GM10248 (cell line): ENCODE measurements at regions not wholly inside any gene's neighbourhood (a gene's known extent, or its start where the extent isn't known, plus 50 kb on each side); places are given as distances from the start of the nearest gene placed in this dataset.

Source experiments
- CTCF ChIA-PET: fragments of 300-600 bp; sonication (Branson Sonifier 250); formaldehyde crosslinking; extraction: SDS; loops from one replicate; lab custom pipeline; 2021; ENCODE audit warnings: antibody characterized with exemption; lab: Yijun Ruan, JAX
- POLR2A ChIA-PET: fragments of 350-650 bp; sonication (Branson Sonifier 250); formaldehyde crosslinking; extraction: SDS; loops from one replicate; lab custom pipeline; 2020; ENCODE audit warnings: antibody characterized with exemption; lab: Yijun Ruan, JAX
- DNase-seq: peaks from one replicate; pipeline ENCODE4 v3.0.0; 2012; ENCODE audit errors: extremely low spot score
- CTCF ChIP-seq: IDR thresholded peaks from 2 replicates; pipeline ENCODE4 v1.5.1; 2012; ENCODE audit warnings: mild to moderate bottlenecking, low read depth; ENCODE audit errors: extremely low read depth, missing control alignments, control extremely low read depth

GRCh38 chr12:58435647-58436046 lies 484.7 kb downstream of the LRIG3 start:
- POLR2A ChIA-PET: no interaction called here
- CTCF ChIA-PET: interaction anchor here (1.2 to 2.4 kb wide), 3 partner anchors 8 to 12 kb away, joined by 3 to 8 read pairs (median 4); no protein-coding TSS in a partner anchor
- TF ChIP-seq CTCF: no peak
- no peak for DNase-seq

- CTCF ChIA-PET: interaction anchor here (0.8 to 1.6 kb wide), 3 partner anchors 8 to 19 kb away, joined by 3 to 4 read pairs (median 3); no protein-coding TSS in a partner anchor
- TF ChIP-seq CTCF: no peak
- POLR2A ChIA-PET: no interaction called here
- DNase-seq: no peak
Measured at GRCh38 chr12:58441483-58441882, 478.8 kb downstream of the LRIG3 start.

GRCh38 chr12:58443273-58443980 lies 476.9 kb downstream of the LRIG3 start:
- ChIA-PET POLR2A (no interaction called here), CTCF (interaction anchor here (1.0 to 2.2 kb wide), 15 partner anchors 8 to 106 kb away, joined by 3 to 17 read pairs (median 4); no protein-coding TSS in a partner anchor)
- peak; percentile 42 for TF ChIP-seq CTCF
- no peak for DNase-seq

GRCh38 chr12:58443981-58444371 lies 476.3 kb downstream of the LRIG3 start:
- ChIA-PET POLR2A (no interaction called here), CTCF (interaction anchor here (1.0 to 2.2 kb wide), 14 partner anchors 9 to 107 kb away, joined by 3 to 17 read pairs (median 4); no protein-coding TSS in a partner anchor)
- no peak for TF ChIP-seq CTCF
- no peak for DNase-seq

- no peak for TF ChIP-seq CTCF
- POLR2A ChIA-PET: no interaction called here
- DNase-seq: no peak
- CTCF ChIA-PET: interaction anchor here (1.1 to 1.2 kb wide), 2 partner anchors 10 to 23 kb away, joined by 3 read pairs; no protein-coding TSS in a partner anchor
Measured at GRCh38 chr12:58450868-58451482, 469.3 kb downstream of the LRIG3 start.

GRCh38 chr12:58452546-58452945 lies 467.8 kb downstream of the LRIG3 start:
- POLR2A ChIA-PET: no interaction called here
- CTCF ChIA-PET: no interaction called here
- no peak for DNase-seq
- no peak for TF ChIP-seq CTCF
